CD4-positive, alpha-beta T cell treated with Interleukin-15 for 1 hour (primary cell): ENCODE measurements at regions not wholly inside any gene's neighbourhood (a gene's known extent, or its start where the extent isn't known, plus 50 kb on each side); places are given as distances from the start of the nearest gene placed in this dataset.

Source experiments
- DNase-seq: peaks from one replicate; pipeline ENCODE4 v3.0.0-alpha.2; 2020

- DNase-seq, result no peak
These were observed 104.2 kb upstream of the THRB start for GRCh38 chr3:24598695-24599470.

DNA sequence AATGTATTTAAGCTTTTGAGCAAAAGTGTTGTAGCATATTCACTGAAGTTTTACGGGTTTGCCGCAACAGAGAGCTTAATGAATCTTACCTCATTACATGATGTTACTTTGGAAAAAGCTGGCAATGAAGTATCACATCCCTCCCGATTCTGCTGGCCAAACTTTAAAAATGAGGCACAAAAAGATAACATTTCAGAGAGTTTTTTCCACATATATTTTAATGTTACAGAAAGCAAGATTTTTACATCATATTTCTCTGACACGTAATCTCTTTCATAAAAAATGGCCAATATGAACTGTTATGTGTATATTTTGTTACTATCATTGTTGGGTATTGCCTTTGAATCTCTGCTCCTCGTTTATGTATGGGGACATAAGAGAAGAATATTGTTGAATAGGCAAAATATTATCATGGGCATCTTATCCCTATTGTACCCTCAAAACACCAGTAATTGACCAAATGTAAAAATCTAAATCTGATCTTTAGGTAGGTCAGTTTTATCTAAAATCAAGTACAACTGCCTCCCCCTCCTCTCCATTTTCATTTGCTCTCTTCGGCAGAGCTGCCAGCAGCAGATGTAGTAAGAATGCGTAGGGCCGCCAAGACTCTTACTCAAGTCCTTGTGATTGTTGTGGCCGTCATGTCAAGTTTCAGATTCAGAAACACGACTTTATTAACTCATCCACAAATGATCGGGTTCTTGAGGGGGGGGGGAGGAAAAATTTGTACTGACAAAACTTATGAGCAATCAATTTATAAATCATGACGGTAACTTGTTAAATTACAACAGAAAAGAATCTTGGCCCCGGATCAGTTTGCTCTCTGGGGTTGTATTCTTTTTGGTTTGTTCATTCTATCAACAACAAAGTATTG lies 106.7 kb upstream of the THRB start:
- DNase-seq, result no peak

DNA sequence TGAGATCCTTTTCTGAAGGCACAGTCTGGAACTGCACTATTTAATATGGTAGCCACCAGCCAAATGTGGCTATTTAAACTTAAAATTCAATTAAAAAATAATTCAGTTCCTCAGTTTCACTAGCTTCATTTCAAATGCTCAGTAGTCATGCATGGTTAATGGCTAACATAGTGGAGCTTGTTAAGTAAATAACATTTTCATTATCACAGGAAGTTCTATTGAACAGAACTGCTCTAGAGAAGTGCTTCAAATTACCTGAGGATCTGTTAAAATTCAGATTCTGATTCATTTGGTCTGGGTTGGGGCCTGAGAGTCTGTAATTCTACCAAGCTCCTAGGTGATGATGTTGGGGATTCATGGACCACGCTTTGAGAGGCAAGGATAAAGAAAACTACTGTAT lies 109.6 kb upstream of the THRB start:
- DNase-seq, result no peak

- DNase-seq, result no peak
These were observed 110.9 kb upstream of the THRB start for GRCh38 chr3:24605511-24606028.

- no peak for DNase-seq
These were observed 112.6 kb upstream of the THRB start for GRCh38 chr3:24607281-24607680.

GRCh38 chr3:24608701-24609390 lies 114.2 kb upstream of the THRB start:
- DNase-seq, result no peak

DNA sequence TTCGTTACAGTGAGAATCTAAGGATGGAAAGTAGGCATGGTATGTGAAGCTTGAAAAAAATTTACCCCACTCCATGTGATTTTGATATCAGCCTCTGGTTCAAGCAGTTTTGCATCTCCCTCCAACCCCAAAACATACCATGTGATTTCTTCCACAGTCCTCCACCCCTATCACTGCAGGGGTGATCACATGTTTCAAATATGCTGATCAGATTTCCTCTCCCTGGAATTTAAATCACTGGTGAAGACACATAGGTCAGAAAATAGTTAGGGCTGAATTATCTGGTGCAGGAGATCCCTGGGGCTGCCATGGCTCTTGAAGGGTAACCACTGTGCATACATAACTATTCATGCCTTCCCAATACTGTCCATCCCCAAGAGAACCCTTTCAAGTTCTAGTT lies 119.7 kb upstream of the THRB start:
- DNase-seq, result no peak

DNA sequence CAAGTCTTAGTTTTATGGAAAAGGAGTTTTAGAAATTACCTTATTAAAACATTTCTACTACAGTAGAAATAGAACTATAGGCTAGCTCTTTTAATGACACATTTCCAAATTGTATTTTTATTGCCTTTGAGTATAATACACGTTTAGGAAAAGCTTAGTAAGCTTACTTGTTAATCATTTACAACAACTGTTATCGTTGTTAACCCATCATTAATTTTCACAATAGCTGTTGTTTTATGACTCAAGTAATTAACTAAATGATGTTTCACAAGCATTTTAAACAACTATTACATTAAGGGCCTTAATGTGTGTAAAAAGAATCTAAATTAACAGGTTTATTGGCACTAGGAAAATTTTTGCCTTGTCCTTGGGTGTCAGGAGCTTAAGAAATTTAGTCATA lies 120.5 kb upstream of the THRB start:
- DNase-seq, result no peak

DNA sequence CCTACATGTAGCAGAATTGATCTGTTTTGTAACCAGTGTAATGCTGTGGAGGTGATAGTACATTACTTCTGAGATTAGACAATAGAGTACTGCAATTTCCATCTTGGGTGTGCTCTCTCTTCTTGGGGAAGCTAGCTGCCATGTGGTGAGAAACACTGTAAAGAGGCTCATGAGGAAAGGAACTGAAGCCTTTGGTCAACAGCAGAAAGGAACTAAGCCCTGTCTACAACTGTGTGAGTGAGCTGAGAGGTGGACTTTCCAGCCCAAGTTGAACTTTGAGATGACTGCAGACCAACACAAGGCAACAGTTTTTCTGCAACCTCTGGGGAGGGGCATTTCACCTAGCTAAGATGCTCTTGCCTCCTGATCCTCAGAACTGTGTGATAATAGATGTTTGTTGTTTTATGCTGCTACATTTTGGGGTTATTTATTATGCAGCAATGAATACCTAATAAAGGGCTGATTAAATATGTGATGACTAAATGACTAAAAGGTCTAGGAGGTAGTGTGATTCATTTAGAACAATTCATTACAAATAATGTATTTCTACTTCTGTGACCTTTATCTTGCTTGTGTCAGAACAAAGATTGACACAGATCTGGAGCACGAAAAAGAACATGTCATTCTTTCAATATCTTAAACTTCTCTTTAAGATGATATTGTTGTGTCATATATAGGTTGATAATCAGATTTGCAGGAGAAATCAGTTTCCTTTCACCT lies 121.6 kb upstream of the THRB start:
- DNase-seq, result no peak

DNA sequence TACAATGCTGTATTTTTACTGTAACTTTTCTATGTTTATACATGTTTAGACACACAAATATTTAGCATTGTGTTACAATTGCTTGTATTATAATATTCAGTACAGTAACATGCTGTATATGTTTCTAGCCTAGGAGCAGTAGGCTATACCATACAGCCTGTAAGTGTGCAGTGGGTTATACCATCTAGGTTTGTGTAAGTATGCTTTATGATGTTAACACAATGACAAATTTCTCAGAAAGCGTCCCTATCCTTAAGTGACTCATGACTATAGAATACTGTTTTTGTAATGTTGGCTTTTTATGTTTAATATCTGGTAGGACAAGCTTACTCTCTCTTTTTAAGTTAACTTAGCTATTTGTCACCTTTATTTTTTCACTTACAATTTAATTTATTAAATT lies 127.5 kb upstream of the THRB start:
- no peak for DNase-seq

DNA sequence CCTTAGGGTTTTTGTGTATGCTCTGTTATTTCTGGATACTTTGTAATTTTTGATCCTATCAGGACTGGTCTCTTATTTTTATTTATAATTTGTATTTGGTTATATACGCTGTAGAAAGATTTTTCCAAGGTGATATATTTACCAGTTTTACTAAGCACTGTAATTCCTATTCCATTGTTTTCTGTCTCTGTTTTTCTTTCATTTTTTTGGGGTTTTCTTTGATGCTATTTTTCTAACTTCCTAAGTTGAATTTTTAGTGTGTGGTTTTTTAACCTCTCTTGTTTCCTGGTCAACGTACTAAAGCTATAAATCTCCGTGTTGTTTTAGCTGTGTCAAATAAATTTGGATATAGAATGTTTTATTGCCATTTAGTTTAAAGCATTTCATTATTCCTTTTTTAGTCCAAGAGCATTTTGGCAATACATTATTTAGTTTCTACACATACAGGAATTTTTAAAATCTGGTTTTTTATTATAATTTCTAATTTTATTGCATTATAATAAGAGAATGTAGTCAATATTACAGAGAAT lies 128.1 kb upstream of the THRB start:
- no peak for DNase-seq

DNA sequence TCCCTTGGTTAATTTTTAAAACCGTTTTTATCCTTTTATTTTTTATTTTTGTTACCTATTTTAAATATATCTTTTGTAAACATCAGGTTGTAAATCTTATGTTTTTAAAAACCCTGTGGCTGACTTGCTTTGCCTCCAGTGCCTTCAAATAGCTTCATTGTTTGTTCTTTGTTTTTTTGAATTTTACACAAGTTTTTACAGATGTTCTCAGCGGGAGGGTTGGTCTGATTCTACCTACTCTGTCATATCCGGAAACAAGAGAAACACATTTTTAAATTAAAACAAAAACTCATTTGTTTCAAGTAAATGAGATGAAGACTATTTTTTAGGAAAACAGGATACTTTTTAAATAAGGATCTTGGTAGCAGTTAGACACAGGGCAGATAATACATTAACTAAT lies 129.0 kb upstream of the THRB start:
- no peak for DNase-seq

DNA sequence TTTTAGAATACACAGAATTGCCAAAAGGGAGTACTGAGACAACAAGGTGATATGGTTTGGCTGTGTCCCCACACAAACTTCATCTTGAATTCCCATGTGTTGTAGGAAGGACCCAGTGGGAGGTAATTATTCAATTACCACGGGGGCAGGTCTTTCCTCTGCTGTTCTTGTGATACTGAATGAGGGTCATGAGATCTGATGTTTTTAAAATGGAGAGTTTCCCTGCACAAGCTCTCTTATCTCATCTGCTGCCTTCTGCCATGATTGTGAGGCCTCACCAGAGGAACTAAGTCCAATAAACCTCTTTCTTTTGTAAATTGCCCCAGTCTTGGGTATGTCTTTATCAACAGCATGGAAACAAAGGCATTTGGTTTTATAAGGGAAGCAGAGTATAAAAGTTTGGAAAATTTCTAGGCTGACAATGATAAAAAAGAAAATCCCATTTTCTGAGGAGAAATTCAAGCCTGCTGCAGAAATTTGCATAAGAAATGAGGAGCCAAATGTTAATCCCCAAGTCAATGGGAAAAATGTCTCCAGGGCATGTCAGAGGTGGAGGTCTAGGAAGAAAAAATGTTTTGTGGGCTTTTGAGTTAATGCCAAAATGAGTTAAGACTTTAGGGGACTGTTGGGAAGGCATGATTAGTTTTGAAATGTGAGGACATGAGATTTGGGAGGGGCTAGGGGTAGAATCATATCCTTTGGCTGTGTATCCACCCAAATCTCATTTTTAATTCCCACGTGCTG lies 130.5 kb upstream of the THRB start:
- no peak for DNase-seq

DNA sequence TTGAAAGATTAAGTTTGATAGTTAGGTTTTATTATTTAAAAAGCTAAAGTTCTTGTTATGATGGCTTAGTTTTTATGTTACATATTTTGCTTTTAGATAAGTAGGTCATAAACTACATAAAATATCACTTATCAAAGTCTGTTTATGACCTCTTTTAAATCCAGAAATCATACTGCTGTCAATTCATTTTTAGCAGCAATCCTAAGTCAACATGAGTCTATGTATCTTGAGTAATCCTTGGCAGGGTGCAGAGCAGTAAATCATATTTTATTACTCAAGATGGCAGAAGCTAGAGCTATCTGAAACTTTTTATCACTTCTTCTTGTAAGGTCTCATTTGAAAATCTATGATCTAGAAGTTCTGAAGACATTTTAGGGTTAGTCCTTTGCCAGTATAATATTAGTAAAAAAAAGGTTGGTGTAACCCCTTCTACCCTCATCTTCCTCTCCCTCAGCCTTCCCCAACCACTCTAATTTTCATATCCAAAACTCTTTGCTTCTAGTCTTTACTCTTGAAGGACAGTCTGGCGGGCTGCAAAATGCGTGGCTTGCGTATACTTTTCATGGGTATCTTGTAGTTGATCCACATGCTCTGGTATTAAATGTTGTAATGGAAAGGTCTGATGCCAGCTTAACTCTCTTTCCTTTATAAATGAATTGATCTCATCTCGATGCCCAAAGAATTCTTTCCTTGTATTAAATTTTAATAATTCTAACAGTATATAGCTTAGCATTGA lies 134.0 kb upstream of the THRB start:
- DNase-seq, result no peak

DNA sequence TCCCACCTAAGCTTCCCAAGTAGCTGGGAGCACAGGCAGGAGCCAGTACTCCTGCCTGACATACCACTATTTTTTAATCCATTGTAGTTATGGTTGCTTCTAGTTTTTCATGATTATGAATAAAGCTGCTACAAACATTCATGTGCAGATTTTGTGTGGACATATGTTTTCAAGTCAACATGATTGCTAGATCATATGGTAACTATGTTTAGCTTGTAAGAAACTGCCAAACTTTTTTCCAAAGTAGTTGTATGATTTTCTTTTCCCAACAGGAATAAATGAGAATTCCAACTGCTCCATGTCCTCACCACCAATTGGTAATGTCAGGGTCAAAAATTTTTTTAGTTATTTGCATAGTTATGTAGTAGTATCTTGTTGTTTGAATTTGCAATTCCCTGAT lies 136.8 kb upstream of the THRB start:
- no peak for DNase-seq

DNA sequence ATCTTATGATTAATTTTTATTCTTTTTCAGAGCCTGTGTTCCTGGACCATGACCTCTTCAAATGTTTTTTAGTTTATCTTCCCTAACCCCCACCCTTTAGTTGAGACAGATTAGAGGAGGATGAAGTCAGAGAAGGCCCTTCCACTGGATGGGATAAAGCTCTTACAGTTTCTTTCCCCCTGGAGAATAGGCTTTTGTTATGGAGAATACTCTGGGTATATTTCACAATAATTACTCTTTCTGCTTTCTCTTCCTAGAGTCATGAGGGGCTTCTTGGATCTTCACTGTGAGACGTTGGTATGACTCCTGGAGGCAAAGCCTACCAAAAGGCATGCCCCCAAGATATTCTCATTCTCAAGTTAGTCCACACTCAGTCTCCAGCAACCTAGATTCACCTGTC lies 144.4 kb upstream of the THRB start:
- DNase-seq, result no peak

DNA sequence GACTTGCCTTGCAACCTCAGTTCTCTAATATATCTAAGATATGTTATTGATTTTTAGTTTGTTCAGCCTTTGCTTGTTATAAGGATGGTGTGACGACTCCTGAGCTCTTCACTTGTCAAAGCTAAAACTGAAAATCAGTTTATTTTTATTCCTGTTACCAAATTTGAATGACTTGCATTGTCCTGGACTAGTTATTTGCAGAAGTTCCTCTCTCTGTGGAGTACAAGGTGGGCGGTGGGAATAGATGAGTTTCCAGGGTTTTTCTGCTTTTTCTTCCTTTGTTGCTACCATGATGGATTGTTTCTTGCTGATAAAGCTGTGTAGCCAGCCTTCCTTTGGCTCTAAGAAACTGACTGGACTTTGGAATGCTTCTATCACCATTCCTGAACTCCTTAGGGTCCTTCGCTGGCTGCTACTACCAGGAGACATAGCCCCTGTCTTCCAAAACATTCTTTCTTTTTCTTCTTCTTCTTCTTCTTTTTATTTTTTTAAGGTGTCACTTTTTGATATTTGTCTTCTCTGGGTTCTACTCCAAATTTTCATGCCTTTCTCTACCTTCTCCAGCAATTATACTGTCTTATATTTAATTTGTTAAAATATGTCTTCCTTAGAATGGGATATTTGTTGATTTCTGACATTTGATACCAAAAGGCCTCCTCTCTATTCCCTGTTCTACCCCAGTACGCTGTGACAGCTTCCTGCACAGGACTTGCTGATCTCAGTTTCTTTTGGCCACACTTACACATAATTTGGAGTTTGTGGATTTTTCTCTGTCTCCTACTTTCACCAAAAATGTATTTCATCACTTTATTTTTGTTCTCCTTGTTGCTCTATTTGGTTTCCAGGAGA lies 145.1 kb upstream of the THRB start:
- no peak for DNase-seq

GRCh38 chr3:24640330-24640877 lies 145.8 kb upstream of the THRB start:
- DNase-seq, result no peak

DNA sequence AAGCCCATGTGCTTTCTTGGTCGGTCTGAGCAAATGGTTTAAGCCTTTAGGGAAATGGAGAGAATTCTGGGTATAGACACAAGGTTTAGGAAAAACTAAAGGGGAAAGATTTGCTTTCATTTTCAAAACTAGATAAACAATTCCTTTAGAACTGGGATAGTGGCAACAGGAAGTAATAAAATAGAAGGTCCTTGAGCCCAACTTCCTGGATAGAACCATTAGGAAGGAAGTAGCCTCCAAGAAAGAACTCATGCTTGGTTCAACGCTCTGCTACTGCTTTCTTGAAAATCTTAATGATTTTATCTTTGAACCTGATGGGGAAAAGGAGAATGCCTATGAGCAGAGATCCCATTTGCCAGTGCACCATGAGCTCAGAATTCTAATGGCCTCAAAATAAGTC lies 147.0 kb upstream of the THRB start:
- DNase-seq, result no peak

GRCh38 chr3:24645047-24645446 lies 150.4 kb upstream of the THRB start:
- DNase-seq, result no peak
